HG03045 (cell line): ENCODE measurements at regions not wholly inside any gene's neighbourhood (a gene's known extent, or its start where the extent isn't known, plus 50 kb on each side); places are given as distances from the start of the nearest gene placed in this dataset.
"Not testable (repeated sequence)": the region's sequence is repeated elsewhere in the genome, so short reads cannot be mapped to it uniquely, and the experiment has no call there.

ENCODE experiments used
- ATAC-seq: cut with Tn5 transposase; IDR thresholded peaks from one replicate; pipeline ENCODE4 v1.9.1; 2021; ENCODE audit warnings: mild to moderate bottlenecking, moderate library complexity; ENCODE audit not compliant: unreplicated experiment

- ATAC-seq: not testable (repeated sequence)
Measured at GRCh38 chr12:78575208-78575607, 289.4 kb upstream of the SYT1 start.

- ATAC-seq: no peak
Measured at GRCh38 chr12:78579846-78580245, 284.7 kb upstream of the SYT1 start.

GRCh38 chr12:78580296-78580695 lies 284.3 kb upstream of the SYT1 start:
- ATAC-seq: no peak

- no peak for ATAC-seq
Measured at GRCh38 chr12:78584695-78585094, 279.9 kb upstream of the SYT1 start.

- no peak for ATAC-seq
Measured at GRCh38 chr12:78585132-78585531, 279.4 kb upstream of the SYT1 start.

- ATAC-seq: no peak
Measured at GRCh38 chr12:78586790-78587189, 277.8 kb upstream of the SYT1 start.

- ATAC-seq: no peak
Measured at GRCh38 chr12:78599366-78599765, 265.2 kb upstream of the SYT1 start.

GRCh38 chr12:78600541-78600940 lies 264.0 kb upstream of the SYT1 start:
- no peak for ATAC-seq

GRCh38 chr12:78611504-78611903 lies 253.1 kb upstream of the SYT1 start:
- no peak for ATAC-seq

- ATAC-seq: no peak
Measured at GRCh38 chr12:78612190-78612589, 252.4 kb upstream of the SYT1 start.

- no peak for ATAC-seq
Measured at GRCh38 chr12:78617683-78618082, 246.9 kb upstream of the SYT1 start.

- ATAC-seq: no peak
Measured at GRCh38 chr12:78622529-78623195, 241.9 kb upstream of the SYT1 start.

- no peak for ATAC-seq
Measured at GRCh38 chr12:78628491-78629100, 236.0 kb upstream of the SYT1 start.

- no peak for ATAC-seq
Measured at GRCh38 chr12:78636231-78636855, 228.2 kb upstream of the SYT1 start.

- no peak for ATAC-seq
Measured at GRCh38 chr12:78641837-78642423, 222.6 kb upstream of the SYT1 start.

- no peak for ATAC-seq
Measured at GRCh38 chr12:78645956-78646355, 218.6 kb upstream of the SYT1 start.

GRCh38 chr12:78651755-78652154 lies 212.8 kb upstream of the SYT1 start:
- ATAC-seq: no peak

- ATAC-seq: no peak
Measured at GRCh38 chr12:78666584-78666983, 198.0 kb upstream of the SYT1 start.

GRCh38 chr12:78671295-78671694 lies 193.3 kb upstream of the SYT1 start:
- ATAC-seq: no peak

GRCh38 chr12:78672033-78672432 lies 192.5 kb upstream of the SYT1 start:
- ATAC-seq: no peak

- no peak for ATAC-seq
Measured at GRCh38 chr12:78674311-78675090, 190.1 kb upstream of the SYT1 start.
